GM10266 (cell line): ENCODE measurements at regions not wholly inside any gene's neighbourhood (a gene's known extent, or its start where the extent isn't known, plus 50 kb on each side); places are given as distances from the start of the nearest gene placed in this dataset.

Experiments used
- DNase-seq: peaks from one replicate; pipeline ENCODE4 v3.0.0; 2012; ENCODE audit errors: extremely low spot score
- CTCF ChIP-seq: IDR thresholded peaks from 2 replicates; pipeline ENCODE4 v1.5.1; 2012; ENCODE audit warnings: mild to moderate bottlenecking, low read depth; ENCODE audit not compliant: control insufficient read depth, insufficient read depth; ENCODE audit errors: missing control alignments

GRCh38 chr3:163779396-163780344 is 1298.6 kb downstream of the SI start:
- peak; percentile 23 for TF ChIP-seq CTCF
- no peak for DNase-seq

GRCh38 chr3:163776743-163777142 is 1301.6 kb downstream of the SI start:
- no peak for DNase-seq
- TF ChIP-seq CTCF: no peak

- no peak for TF ChIP-seq CTCF
- no peak for DNase-seq
These were observed 1305.2 kb downstream of the SI start for GRCh38 chr3:163773136-163773535.

- DNase-seq: peak; percentile 15
- TF ChIP-seq CTCF: no peak
These were observed 1310.2 kb downstream of the SI start for GRCh38 chr3:163768048-163768447.

GRCh38 chr3:163766112-163766511 is 1312.2 kb downstream of the SI start:
- TF ChIP-seq CTCF: no peak
- no peak for DNase-seq

- TF ChIP-seq CTCF: no peak
These were observed 1325.3 kb downstream of the SI start for GRCh38 chr3:163753033-163753432.

GRCh38 chr3:163745204-163745603 is 1333.1 kb downstream of the SI start:
- TF ChIP-seq CTCF: no peak

More at GRCh38 chr3:163753033-163753432, 1325.3 kb downstream of the SI start:
- DNase-seq: no peak

More at GRCh38 chr3:163745204-163745603, 1333.1 kb downstream of the SI start:
- no peak for DNase-seq
